Erythroblast (primary cell): ENCODE measurements at regions not wholly inside any gene's neighbourhood (a gene's known extent, or its start where the extent isn't known, plus 50 kb on each side); places are given as distances from the start of the nearest gene placed in this dataset.

Experiments
- GATA1 ChIP-seq: IDR thresholded peaks from 2 replicates; pipeline ENCODE4 v1.6.1; 2011; ENCODE audit warnings: low read depth, mild to moderate bottlenecking, control low read depth, low read length, moderate library complexity
- POLR2A ChIP-seq: IDR thresholded peaks from 2 replicates; pipeline ENCODE4 v1.6.1; 2011; ENCODE audit warnings: mild to moderate bottlenecking, low read length

DNA sequence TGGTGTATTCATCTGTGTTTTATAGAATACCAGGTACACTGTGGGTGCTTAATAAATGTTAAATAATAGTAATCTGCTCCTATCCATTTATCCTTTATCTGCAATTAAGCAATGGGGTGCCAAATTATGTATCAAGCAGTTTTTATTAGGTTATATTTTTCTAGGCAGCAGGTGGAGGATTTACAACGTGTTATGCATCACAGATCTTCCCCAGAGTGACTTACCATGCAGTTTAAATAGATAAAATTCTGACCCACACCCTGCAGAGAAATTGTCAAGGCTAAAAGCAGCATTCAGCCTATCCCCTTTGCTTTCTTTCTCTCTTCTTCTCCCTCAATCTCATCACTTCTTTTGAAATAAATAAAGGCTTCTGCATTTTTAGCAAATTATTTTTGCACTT, 306.4 kb downstream of the CXXC4 start:
- TF ChIP-seq POLR2A: no peak
- TF ChIP-seq GATA1: no peak
